KG1 (cell line): ENCODE measurements at regions not wholly inside any gene's neighbourhood (a gene's known extent, or its start where the extent isn't known, plus 50 kb on each side); places are given as distances from the start of the nearest gene placed in this dataset.
"Not testable (repeated sequence)": the region's sequence is repeated elsewhere in the genome, so short reads cannot be mapped to it uniquely, and the experiment has no call there.

Experiments used
- DNase-seq: peaks from one replicate; lab custom pipeline; 2025; lab: John Stamatoyannopoulos, UW

DNA sequence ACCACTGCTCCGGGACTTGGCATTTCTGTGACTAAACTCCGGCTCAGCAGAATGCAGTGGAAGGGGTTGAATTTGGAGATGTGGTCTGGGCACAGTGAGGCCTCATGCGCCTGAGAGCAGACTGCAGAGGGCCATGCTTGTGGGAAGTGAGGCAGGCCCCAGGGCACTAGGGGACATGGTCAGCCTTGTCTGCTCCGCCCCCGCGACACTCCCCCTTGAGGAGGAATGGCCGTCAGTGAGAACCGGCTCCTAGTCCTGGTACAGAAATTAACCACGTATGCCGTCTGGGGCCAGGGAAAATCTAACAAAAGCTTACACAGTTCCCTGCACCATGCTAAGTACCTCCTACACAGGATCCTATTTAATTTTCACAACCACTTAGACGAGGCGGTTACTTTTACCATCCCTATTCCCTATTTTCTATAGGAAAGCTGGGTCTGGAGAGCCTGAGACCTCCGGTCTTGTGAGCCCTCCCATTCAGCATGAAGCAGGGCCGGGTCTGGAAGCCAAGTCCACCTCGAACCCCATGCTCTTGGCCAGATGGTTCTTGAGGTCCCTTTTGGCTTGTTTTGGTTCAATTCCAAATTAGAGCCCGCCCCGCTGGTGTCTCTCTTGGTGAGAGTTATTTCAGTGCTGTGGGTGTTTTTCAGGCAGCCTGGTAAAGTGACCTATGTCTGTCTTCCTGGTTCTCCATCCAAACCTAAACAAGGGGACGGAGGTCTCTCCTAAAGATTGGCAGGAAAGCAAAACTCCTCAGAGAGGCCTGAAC is 87.7 kb upstream of the PITRM1 start:
- DNase-seq = no peak

- DNase-seq = no peak
These were observed 86.9 kb upstream of the PITRM1 start for GRCh38 chr10:3259499-3259898.

- no peak for DNase-seq
These were observed 85.8 kb upstream of the PITRM1 start for GRCh38 chr10:3258394-3258793.

DNA sequence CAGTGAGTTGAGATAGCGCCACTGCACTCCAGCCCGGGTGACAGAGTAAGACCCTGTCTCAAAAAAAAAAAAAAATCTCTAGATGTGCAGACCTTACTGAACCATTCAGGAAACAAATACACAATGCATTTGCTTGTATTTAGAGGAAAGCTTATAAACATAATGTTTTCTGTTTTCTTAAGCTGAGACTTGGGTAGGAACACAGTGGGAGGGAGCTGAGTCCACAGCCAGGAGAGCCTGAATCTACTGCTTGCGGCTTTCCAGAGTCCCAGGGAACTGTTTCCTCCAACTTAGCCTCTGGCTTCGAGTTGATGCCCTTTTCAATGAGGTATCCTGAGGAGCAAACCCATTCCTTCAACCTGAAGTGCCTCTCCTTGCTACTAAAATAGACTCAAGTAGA is 83.0 kb upstream of the PITRM1 start:
- DNase-seq = no peak

DNA sequence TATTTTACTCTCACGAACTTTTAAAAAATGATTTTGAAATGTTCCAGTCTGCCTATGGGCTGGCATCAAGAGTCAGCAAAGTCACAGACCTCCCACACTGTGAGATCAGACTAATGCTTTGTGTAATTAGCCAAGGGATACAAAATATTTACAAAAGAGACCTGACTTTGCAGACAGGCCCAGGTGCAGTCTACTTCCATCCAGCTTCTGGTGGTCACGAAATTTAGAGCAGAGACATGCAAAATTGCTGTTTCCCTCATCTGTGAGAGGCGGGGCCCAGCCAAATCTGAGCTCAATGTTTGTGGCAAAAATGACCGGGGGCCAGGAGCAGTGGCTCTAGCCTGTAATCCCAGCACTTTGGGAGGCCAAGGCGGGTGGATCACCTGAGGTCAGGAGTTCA is 82.5 kb upstream of the PITRM1 start:
- no peak for DNase-seq

DNA sequence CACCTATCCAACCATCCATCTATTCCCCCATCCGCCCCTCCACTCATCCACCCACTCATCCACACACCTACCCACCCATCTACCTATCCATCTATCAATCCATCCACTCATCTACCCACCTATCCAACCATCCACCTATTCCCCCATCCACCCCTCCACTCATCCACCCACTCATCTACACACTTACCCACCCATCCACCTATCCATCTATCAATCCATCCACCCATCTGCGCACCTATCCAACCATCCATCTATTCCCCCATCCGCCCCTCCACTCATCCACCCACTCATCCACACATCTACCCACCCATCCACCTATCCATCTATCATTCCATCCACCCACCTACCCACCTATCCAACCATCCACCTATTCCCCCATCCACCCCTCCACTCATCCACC is 81.4 kb upstream of the PITRM1 start:
- not testable (repeated sequence) for DNase-seq

DNA sequence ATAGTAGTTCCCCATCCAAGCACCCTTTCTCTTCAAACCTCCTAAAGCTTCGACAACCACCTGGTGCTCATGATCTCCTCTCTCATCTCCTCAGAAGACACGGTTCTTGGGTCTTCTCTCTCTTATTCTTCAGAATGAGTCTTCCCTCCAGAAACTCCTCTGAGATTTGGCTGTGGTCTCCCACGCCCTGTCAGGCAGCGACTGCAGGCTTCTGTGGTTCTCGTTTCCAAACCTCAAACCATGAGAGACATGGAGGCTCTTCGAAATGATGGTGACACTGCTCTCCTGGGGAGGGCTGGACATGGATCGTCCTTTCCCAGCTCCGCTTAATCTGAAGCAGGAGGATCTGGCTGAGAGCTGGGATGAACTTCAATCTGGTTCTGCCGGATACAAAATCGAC is 78.6 kb upstream of the PITRM1 start:
- no peak for DNase-seq

GRCh38 chr10:3249307-3249889 is 76.8 kb upstream of the PITRM1 start:
- no peak for DNase-seq

DNA sequence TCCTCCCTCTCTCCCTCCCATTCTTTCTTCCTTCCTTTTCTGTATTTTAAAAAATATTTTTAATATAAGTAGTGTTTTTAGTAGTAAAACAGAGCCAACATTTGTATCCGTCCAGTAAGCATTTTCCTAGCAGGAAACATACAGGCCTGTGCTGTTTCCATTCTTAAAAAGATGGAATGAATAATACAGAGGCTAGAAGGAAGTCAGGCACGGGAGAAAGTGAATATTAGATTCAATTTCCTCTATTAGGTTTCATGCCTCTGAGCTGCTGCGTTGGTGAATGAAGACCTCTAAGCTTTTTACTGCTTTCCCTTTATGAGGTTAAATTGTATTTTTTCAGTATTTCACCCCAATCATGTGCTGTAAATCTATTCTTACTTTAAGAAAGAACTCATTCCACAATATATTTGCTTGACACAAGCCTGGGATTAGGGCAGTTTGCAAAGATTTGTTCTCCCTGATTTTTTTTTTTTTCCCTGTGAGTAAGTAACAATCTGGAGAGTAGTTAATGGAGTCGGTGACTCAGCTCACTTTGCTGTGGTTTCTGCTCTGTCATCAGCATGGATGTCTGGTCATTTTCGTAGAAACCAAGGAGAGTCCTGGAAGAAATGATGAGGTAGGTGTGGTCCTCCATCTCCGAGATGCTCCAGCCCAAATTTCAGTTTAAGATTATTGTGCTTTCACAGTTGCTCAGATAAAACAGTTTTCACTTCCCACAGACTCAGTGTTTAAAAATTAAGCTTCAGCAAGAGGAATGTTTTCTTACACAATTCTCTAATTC is 76.1 kb upstream of the PITRM1 start:
- no peak for DNase-seq

GRCh38 chr10:3245395-3245794 is 72.8 kb upstream of the PITRM1 start:
- no peak for DNase-seq

DNA sequence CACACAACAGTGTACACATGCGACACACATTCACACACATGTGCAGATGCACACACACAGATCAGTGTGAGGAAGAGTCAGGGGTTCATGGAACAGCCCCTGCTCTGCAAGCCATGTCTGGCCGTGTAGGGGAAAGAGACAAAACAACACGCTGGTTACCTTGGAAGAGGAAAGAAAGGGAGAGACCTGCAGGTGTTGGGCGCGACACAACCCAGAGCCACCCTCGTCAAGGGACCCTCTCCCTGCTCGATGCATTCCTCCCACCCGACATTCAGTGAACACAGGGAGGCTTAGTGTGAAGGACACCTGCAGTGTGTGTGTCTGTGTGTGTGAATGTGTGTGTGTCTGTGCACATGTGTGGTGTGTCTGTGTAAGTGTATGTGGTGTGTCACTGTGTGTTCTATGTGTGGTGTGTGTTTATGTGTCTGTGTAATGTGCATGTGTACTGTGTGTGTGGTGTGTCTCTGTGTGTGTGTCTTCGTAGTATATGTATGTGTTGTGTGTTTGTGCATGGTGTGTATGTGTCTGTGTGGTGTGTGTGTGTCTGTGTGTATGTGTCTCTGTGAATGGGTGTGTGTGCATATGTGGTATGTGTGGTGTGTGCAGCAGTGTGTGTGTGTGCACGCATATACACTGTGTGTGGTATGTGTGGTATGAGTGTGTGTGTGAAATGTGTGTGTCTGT is 69.5 kb upstream of the PITRM1 start:
- no peak for DNase-seq

GRCh38 chr10:3241274-3241921 is 68.8 kb upstream of the PITRM1 start:
- no peak for DNase-seq

DNA sequence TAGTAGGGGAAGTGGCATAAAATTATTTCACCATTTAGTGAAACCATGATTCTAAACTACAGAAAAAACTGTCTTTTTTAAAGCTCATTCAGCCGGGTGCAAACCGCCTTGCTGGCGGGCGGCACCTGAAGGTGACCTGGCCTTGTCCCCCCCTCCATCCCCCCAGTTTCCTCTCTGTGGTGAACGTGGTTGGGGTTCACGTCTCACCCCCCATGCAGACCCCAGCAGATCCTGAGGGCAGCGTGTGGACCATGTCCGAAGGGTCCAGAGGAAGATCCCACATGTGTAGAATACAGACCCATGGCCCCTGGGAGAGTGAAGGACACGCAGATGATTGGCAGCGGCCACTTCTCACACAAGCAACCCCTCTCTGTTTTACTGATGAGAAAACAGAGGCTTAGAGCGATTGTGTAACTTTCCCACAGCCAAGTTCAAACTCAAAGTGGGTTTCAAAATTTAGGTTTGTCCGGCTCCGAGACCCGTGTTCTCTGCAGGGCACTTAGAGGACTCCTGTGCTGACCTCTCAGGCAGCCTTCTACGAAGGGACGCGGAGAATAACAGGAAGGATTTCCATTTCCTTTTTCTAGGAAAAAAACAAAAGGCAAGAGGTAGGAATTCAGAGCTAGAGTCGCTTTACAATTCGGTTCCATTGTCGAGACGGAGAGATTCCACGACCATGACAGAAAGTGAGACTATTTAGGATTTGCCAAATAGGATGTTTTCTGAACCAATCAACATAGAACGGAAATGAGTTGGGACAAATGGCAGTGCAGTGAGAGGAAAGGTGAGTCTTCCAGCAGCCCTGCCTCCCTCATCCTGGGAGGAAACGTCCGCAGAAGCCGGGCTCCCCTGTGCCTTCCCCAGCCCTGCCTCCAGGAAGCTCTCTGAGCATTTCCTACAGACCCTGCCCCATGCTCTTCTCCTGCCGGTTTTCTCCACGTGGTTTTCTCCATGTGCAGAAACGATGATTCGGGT is 67.6 kb upstream of the PITRM1 start:
- no peak for DNase-seq

DNA sequence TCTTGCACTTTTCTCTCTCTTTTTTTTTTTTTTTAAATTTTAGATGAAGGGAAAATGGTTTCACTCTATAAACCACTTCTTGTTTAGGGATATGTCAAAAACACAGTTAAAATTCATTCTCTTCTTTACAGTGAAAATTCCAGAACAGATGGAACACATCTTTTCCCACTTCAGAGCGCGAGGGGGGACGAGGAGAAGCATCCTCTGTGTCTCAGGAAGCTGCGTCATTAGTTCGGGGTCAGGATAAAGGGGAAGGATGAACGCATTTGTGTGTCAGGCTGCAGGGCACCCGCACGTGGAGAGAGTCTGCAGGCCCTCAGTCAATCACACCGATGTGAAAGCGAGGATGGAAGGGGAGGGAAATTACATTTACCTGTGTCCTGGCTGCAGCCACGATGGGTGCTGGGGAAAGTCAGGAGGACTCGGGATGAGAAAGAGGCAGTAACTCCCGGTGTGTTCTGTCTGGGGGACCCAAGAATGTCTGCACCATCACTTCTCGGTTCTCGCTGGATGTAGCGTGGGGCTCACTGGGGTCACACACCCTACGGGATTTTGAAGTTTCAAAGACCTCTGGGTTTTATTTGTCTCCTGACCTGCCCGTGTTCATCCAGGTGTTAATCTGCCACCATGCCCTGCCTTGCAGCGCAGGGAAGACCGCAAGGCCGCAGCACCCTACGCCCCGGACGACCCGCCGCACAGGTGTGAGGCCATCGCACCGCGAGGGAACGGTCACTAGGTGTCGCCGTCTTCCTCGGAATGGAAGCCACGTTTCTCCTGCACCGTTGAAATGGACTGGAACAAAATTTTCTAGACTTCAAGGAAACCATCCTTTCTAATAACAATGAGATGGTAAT is 66.7 kb upstream of the PITRM1 start:
- peak; percentile 8 for DNase-seq

GRCh38 chr10:3238115-3238871 is 65.7 kb upstream of the PITRM1 start:
- DNase-seq = no peak

- DNase-seq = no peak
These were observed 64.9 kb upstream of the PITRM1 start for GRCh38 chr10:3237530-3237929.

GRCh38 chr10:3236644-3237404 is 64.2 kb upstream of the PITRM1 start:
- no peak for DNase-seq

DNA sequence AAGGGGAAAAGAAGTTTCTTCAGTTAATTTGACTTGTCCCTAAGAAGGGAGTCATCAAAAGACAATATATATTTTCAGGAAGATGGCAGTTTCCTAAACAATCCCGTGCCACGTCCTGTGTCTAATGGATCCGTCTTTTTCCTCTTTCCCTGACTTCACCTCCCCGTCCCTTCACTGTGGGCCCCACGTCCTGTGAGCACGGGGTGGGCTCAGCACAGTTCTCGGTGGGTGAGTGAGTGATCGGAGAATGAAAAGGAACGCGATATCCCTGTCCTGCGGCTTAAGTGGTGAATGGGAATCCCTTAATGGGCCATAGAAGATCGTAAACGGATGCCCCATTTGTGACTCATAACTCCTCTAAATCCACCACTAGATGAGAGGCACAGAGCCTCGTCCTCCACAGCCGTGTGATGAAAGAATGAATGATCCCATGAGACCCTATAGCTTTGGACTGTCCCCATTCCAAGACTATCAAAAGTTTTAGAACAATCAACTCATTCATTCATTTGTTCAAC is 63.5 kb upstream of the PITRM1 start:
- no peak for DNase-seq
